IPS-NIHi7 (cell line): ENCODE measurements at regions not wholly inside any gene's neighbourhood (a gene's known extent, or its start where the extent isn't known, plus 50 kb on each side); places are given as distances from the start of the nearest gene placed in this dataset.

Experiments
- DNase-seq: peaks from one replicate; pipeline ENCODE4 v3.0.0; 2012; ENCODE audit warnings: mixed read lengths; ENCODE audit errors: extremely low spot score

GRCh38 chr11:120017582-120018150, 120.2 kb downstream of the TRIM29 start:
- DNase-seq: no peak

GRCh38 chr11:120013325-120014250, 124.3 kb downstream of the TRIM29 start:
- DNase-seq: peak; percentile 96

- DNase-seq: no peak
These were observed 125.7 kb downstream of the TRIM29 start for GRCh38 chr11:120012245-120012644.

- no peak for DNase-seq
These were observed 126.1 kb downstream of the TRIM29 start for GRCh38 chr11:120011836-120012235.

GRCh38 chr11:120010775-120011174, 127.1 kb downstream of the TRIM29 start:
- DNase-seq: no peak

GRCh38 chr11:120009938-120010337, 128.0 kb downstream of the TRIM29 start:
- no peak for DNase-seq

GRCh38 chr11:120007144-120007543, 130.8 kb downstream of the TRIM29 start:
- no peak for DNase-seq

- DNase-seq: no peak
These were observed 133.2 kb downstream of the TRIM29 start for GRCh38 chr11:120004723-120005122.

GRCh38 chr11:120001178-120002090, 136.5 kb downstream of the TRIM29 start:
- peak; percentile 26 for DNase-seq

- peak; percentile 30 for DNase-seq
These were observed 138.7 kb downstream of the TRIM29 start for GRCh38 chr11:119999220-119999619.

GRCh38 chr11:119996556-119996955, 141.4 kb downstream of the TRIM29 start:
- no peak for DNase-seq

GRCh38 chr11:119995730-119996491, 142.0 kb downstream of the TRIM29 start:
- DNase-seq: no peak

- peak; percentile 39 for DNase-seq
These were observed 144.2 kb downstream of the TRIM29 start for GRCh38 chr11:119993722-119994121.

GRCh38 chr11:119992171-119993051, 145.5 kb downstream of the TRIM29 start:
- no peak for DNase-seq

GRCh38 chr11:119991669-119992068, 146.2 kb downstream of the TRIM29 start:
- DNase-seq: no peak

- no peak for DNase-seq
These were observed 146.9 kb downstream of the TRIM29 start for GRCh38 chr11:119991022-119991404.

- no peak for DNase-seq
These were observed 147.4 kb downstream of the TRIM29 start for GRCh38 chr11:119990309-119991021.

GRCh38 chr11:119989159-119989821, 148.6 kb downstream of the TRIM29 start:
- no peak for DNase-seq

- DNase-seq: no peak
These were observed 152.4 kb downstream of the TRIM29 start for GRCh38 chr11:119985551-119985950.
